Mesendoderm (in vitro differentiated cells): ENCODE measurements at regions not wholly inside any gene's neighbourhood (a gene's known extent, or its start where the extent isn't known, plus 50 kb on each side); places are given as distances from the start of the nearest gene placed in this dataset.

Experiments
- DNase-seq: peaks from one replicate; pipeline ENCODE4 v3.0.0; 2013
- H2AK5ac ChIP-seq: 2 replicates; pipeline ENCODE4 v1.6.1; 2013; ENCODE audit warnings: low read length, inconsistent platforms
- H2BK120ac ChIP-seq: 2 replicates; pipeline ENCODE4 v1.6.1; 2013; ENCODE audit warnings: low read depth, mild to moderate bottlenecking, low read length, moderate library complexity, mixed read lengths
- H2BK15ac ChIP-seq: replicated peaks from 2 replicates; pipeline ENCODE4 v1.6.1; 2013; ENCODE audit warnings: low read depth, mild to moderate bottlenecking, moderate library complexity
- H2BK5ac ChIP-seq: 2 replicates; pipeline ENCODE4 v1.6.1; 2013; ENCODE audit warnings: low read length, inconsistent platforms
- H3K18ac ChIP-seq: 2 replicates; pipeline ENCODE4 v1.6.1; 2013; ENCODE audit warnings: mild to moderate bottlenecking, low read length, mixed read lengths
- H3K23ac ChIP-seq: one replicate; pipeline ENCODE4 v1.6.1; 2013; ENCODE audit warnings: low read length
- H3K27ac ChIP-seq: 2 replicates; pipeline ENCODE4 v1.5.1; 2013; ENCODE audit warnings: low read depth, mild to moderate bottlenecking, inconsistent platforms, low read length, moderate library complexity
- H3K27me3 ChIP-seq: 2 replicates; pipeline ENCODE4 v1.6.1; 2013; ENCODE audit warnings: low read length, control low read depth, mild to moderate bottlenecking, inconsistent platforms; ENCODE audit not compliant: insufficient read depth, poor library complexity
- H3K36me3 ChIP-seq: 2 replicates; pipeline ENCODE4 v1.6.1; 2013; ENCODE audit warnings: low read length, inconsistent platforms; ENCODE audit not compliant: control insufficient read depth, insufficient read depth
- H3K4ac ChIP-seq: one replicate; pipeline ENCODE4 v1.6.1; 2013; ENCODE audit warnings: low read depth, mild to moderate bottlenecking, low read length, moderate library complexity
- H3K4me1 ChIP-seq: 2 replicates; pipeline ENCODE4 v1.6.1; 2013; ENCODE audit warnings: low read depth, low read length, inconsistent platforms; ENCODE audit not compliant: control insufficient read depth
- H3K4me2 ChIP-seq: 2 replicates; pipeline ENCODE4 v1.6.1; 2013; ENCODE audit warnings: low read length
- H3K4me3 ChIP-seq: 2 replicates; pipeline ENCODE4 v1.5.1; 2013; ENCODE audit warnings: mild to moderate bottlenecking, low read length
- H3K56ac ChIP-seq: one replicate; pipeline ENCODE4 v1.6.1; 2013; ENCODE audit warnings: low read length
- H3K79me1 ChIP-seq: 2 replicates; pipeline ENCODE4 v1.6.1; 2013; ENCODE audit warnings: low read length, inconsistent platforms
- H3K79me2 ChIP-seq: 2 replicates; pipeline ENCODE4 v1.6.1; 2013; ENCODE audit warnings: mild to moderate bottlenecking, low read length; ENCODE audit not compliant: control insufficient read depth, insufficient read depth
- H3K9ac ChIP-seq: 2 replicates; pipeline ENCODE4 v1.6.1; 2013; ENCODE audit warnings: low read length, inconsistent platforms
- H4K5ac ChIP-seq: one replicate; pipeline ENCODE4 v1.6.1; 2013; ENCODE audit warnings: low read length
- H4K8ac ChIP-seq: one replicate; pipeline ENCODE4 v1.6.1; 2013; ENCODE audit warnings: low read depth, mild to moderate bottlenecking, control low read depth, low read length, moderate library complexity
- WGBS: extraction: QIAGEN DNeasy Blood & Tissue Kit; methylation state at CpG from one replicate; pipeline ENCODE4 v1.1.7; 2013; ENCODE audit warnings: low lambda C conversion rate, missing lambda C conversion rate; ENCODE audit not compliant: insufficient coverage; ENCODE audit errors: extremely low coverage; 5-methylcytosine and 5-hydroxymethylcytosine counted together

- no peak overlapping the region for H4K8ac ChIP-seq
- H3K27ac ChIP-seq = no peak overlapping the region
- H3K79me1 ChIP-seq = no peaks in the 10 kb centered on the region
- no peak overlapping the region for H3K23ac ChIP-seq
- H2AK5ac ChIP-seq = no peak overlapping the region
- H3K4me2 ChIP-seq = no peak overlapping the region
- no peak overlapping the region for H3K9ac ChIP-seq
- H3K36me3 ChIP-seq = no peaks in the 10 kb centered on the region
- H3K4me1 ChIP-seq = no peaks in the 10 kb centered on the region
- H3K4ac ChIP-seq = no peak overlapping the region
- no peak overlapping the region for H3K4me3 ChIP-seq
- no peak overlapping the region for H2BK120ac ChIP-seq
- no CpG with 5 or more reads among the region's 1 CpG for WGBS
- no peak overlapping the region for H3K56ac ChIP-seq
- H3K79me2 ChIP-seq = no peaks in the 10 kb centered on the region
- H3K18ac ChIP-seq = no peak overlapping the region
- no peaks in the 10 kb centered on the region for H3K27me3 ChIP-seq
- no peak overlapping the region for H4K5ac ChIP-seq
- H2BK15ac ChIP-seq = no peak overlapping the region
- H2BK5ac ChIP-seq = no peak overlapping the region
- no peak for DNase-seq
Observed at GRCh38 chr5:30523061-30523460, 670.4 kb upstream of the CDH6 start.

GRCh38 chr5:30505014-30505886 is 688.2 kb upstream of the CDH6 start:
- no peak overlapping the region for H4K5ac ChIP-seq
- H3K56ac ChIP-seq = no peak overlapping the region
- H3K4ac ChIP-seq = no peak overlapping the region
- H3K27me3 ChIP-seq = no peaks in the 10 kb centered on the region
- no peak overlapping the region for H2BK15ac ChIP-seq
- no CpG with 5 or more reads among the region's 4 CpGs for WGBS
- H3K4me2 ChIP-seq = no peak overlapping the region
- H2BK5ac ChIP-seq = no peak overlapping the region
- no peak overlapping the region for H2BK120ac ChIP-seq
- H3K18ac ChIP-seq = no peak overlapping the region
- H3K79me1 ChIP-seq = no peaks in the 10 kb centered on the region
- H3K27ac ChIP-seq = no peak overlapping the region
- H3K36me3 ChIP-seq = no peaks in the 10 kb centered on the region
- peak; percentile 73 for DNase-seq
- no peak overlapping the region for H3K23ac ChIP-seq
- H3K9ac ChIP-seq = no peak overlapping the region
- no peak overlapping the region for H4K8ac ChIP-seq
- H3K4me3 ChIP-seq = no peak overlapping the region
- no peaks in the 10 kb centered on the region for H3K79me2 ChIP-seq
- H3K4me1 ChIP-seq = no peaks in the 10 kb centered on the region
- no peak overlapping the region for H2AK5ac ChIP-seq

GRCh38 chr5:30502277-30502676 is 691.2 kb upstream of the CDH6 start:
- Histone ChIP-seq H2BK15ac (no peak overlapping the region), H3K9ac (no peak overlapping the region), H3K18ac (no peak overlapping the region), H3K4ac (no peak overlapping the region), H3K4me2 (no peak overlapping the region), H3K4me1 (no peaks in the 10 kb centered on the region), H2BK5ac (no peak overlapping the region), H3K79me1 (no peaks in the 10 kb centered on the region), H2AK5ac (no peak overlapping the region), H3K27ac (no peak overlapping the region), H3K4me3 (no peak overlapping the region), H4K5ac (no peak overlapping the region), H3K79me2 (no peaks in the 10 kb centered on the region), H4K8ac (no peak overlapping the region), H3K23ac (no peak overlapping the region), H3K56ac (no peak overlapping the region), H2BK120ac (no peak overlapping the region), H3K36me3 (no peaks in the 10 kb centered on the region), H3K27me3 (no peaks in the 10 kb centered on the region)
- DNase-seq = no peak

- Histone ChIP-seq H3K27ac (no peak overlapping the region), H2BK5ac (no peak overlapping the region), H3K56ac (no peak overlapping the region), H3K27me3 (no peaks in the 10 kb centered on the region), H2AK5ac (no peak overlapping the region), H3K23ac (no peak overlapping the region), H3K4me2 (no peak overlapping the region), H3K9ac (no peak overlapping the region), H2BK120ac (no peak overlapping the region), H3K79me2 (no peaks in the 10 kb centered on the region), H3K79me1 (no peaks in the 10 kb centered on the region), H3K4me3 (no peak overlapping the region), H4K5ac (no peak overlapping the region), H3K36me3 (no peaks in the 10 kb centered on the region), H3K4ac (no peak overlapping the region), H2BK15ac (no peak overlapping the region), H3K4me1 (no peaks in the 10 kb centered on the region), H4K8ac (no peak overlapping the region), H3K18ac (no peak overlapping the region)
- WGBS = no CpG with 5 or more reads among the region's 3 CpGs
- no peak for DNase-seq
Observed at GRCh38 chr5:30501065-30501464, 692.4 kb upstream of the CDH6 start.

GRCh38 chr5:30500513-30500912 is 693.0 kb upstream of the CDH6 start:
- Histone ChIP-seq H2AK5ac (no peak overlapping the region), H3K27ac (no peak overlapping the region), H3K4ac (no peak overlapping the region), H3K4me1 (no peaks in the 10 kb centered on the region), H4K8ac (no peak overlapping the region), H4K5ac (no peak overlapping the region), H3K9ac (no peak overlapping the region), H2BK120ac (no peak overlapping the region), H2BK15ac (no peak overlapping the region), H3K27me3 (no peaks in the 10 kb centered on the region), H3K56ac (no peak overlapping the region), H3K18ac (peak overlapping the region; percentile 68), H2BK5ac (no peak overlapping the region), H3K4me3 (no peak overlapping the region), H3K36me3 (no peaks in the 10 kb centered on the region), H3K79me1 (no peaks in the 10 kb centered on the region), H3K4me2 (no peak overlapping the region), H3K79me2 (no peaks in the 10 kb centered on the region), H3K23ac (no peak overlapping the region)
- no CpG with 5 or more reads among the region's 2 CpGs for WGBS
- no peak for DNase-seq

GRCh38 chr5:30499402-30499801 is 694.1 kb upstream of the CDH6 start:
- H2BK120ac ChIP-seq = no peak overlapping the region
- no peak overlapping the region for H2BK15ac ChIP-seq
- no peak overlapping the region for H4K5ac ChIP-seq
- no peak overlapping the region for H4K8ac ChIP-seq
- H2BK5ac ChIP-seq = no peak overlapping the region
- no peak overlapping the region for H3K4ac ChIP-seq
- WGBS = no CpG with 5 or more reads among the region's 4 CpGs
- no peak overlapping the region for H3K4me3 ChIP-seq
- no peak overlapping the region for H3K9ac ChIP-seq
- H3K4me1 ChIP-seq = no peaks in the 10 kb centered on the region
- no peak overlapping the region for H3K27ac ChIP-seq
- no peak overlapping the region for H3K18ac ChIP-seq
- H3K79me1 ChIP-seq = no peaks in the 10 kb centered on the region
- no peaks in the 10 kb centered on the region for H3K36me3 ChIP-seq
- no peak overlapping the region for H3K56ac ChIP-seq
- H2AK5ac ChIP-seq = no peak overlapping the region
- H3K79me2 ChIP-seq = no peaks in the 10 kb centered on the region
- H3K27me3 ChIP-seq = no peaks in the 10 kb centered on the region
- no peak for DNase-seq
- H3K23ac ChIP-seq = no peak overlapping the region
- H3K4me2 ChIP-seq = no peak overlapping the region
